ENCODE measurements at regions not wholly inside any gene's neighbourhood (a gene's known extent, or its start where the extent isn't known, plus 50 kb on each side); places are given as distances from the start of the nearest gene placed in this dataset.

GRCh38 chr9:2413160-2413805 is 208.3 kb upstream of the VLDLR start:
- intact Hi-C loops (cut with DNase I) = no loop called here
- Histone ChIP-seq H3K4me3 (no peak overlapping the region), H3K27me3 (no peaks in the 10 kb centered on the region), H3K4me1 (peaks cover 36% of the 10 kb centered on the region), H3K9me3 (no peaks in the 10 kb centered on the region), H3K36me3 (replicated peaks in 1 of 2; ENCODE audit: insufficient read depth in 1 of 2, low read depth in 2 of 2) (no peaks in the 10 kb centered on the region), H3K27ac (peak overlapping the region in 3 of 4 donors; percentile 51 to 70 (median 64))
- ATAC-seq (peak; percentile 90), DNase-seq (peak; percentile 51 to 77 (median 69))
- WGBS, 2 donors = 36 to 41% methylated on average over 3 to 4 of the region's 4 CpGs
- no peak for TF ChIP-seq POLR2A (IDR thresholded peaks at IDR 0.05)
- TF ChIP-seq, protein P1, sequence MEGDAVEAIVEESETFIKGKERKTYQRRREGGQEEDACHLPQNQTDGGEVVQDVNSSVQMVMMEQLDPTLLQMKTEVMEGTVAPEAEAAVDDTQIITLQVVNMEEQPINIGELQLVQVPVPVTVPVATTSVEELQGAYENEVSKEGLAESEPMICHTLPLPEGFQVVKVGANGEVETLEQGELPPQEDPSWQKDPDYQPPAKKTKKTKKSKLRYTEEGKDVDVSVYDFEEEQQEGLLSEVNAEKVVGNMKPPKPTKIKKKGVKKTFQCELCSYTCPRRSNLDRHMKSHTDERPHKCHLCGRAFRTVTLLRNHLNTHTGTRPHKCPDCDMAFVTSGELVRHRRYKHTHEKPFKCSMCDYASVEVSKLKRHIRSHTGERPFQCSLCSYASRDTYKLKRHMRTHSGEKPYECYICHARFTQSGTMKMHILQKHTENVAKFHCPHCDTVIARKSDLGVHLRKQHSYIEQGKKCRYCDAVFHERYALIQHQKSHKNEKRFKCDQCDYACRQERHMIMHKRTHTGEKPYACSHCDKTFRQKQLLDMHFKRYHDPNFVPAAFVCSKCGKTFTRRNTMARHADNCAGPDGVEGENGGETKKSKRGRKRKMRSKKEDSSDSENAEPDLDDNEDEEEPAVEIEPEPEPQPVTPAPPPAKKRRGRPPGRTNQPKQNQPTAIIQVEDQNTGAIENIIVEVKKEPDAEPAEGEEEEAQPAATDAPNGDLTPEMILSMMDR (IDR thresholded peaks at IDR 0.05) = peak in 1 of 7 experiments; percentile 4

- ATAC-seq = peak; percentile 24
- 55 to 59% methylated on average over 2 of the region's 2 CpGs for WGBS, 2 donors
- peak overlapping the region in 3 of 4 donors; percentile 52 to 70 (median 64) for H3K27ac ChIP-seq
- intact Hi-C loops (cut with DNase I) = no loop called here
- H3K9me3 ChIP-seq = no peaks in the 10 kb centered on the region
- TF ChIP-seq, protein P1 (IDR thresholded peaks at IDR 0.05) = no peak
- TF ChIP-seq POLR2A (IDR thresholded peaks at IDR 0.05) = no peak
- no peak for DNase-seq
- H3K4me1 ChIP-seq = peaks cover 41% of the 10 kb centered on the region
- no peaks in the 10 kb centered on the region for H3K36me3 ChIP-seq (replicated peaks in 1 of 2; ENCODE audit: insufficient read depth in 1 of 2, low read depth in 2 of 2)
- H3K4me3 ChIP-seq = no peak overlapping the region
- H3K27me3 ChIP-seq = no peaks in the 10 kb centered on the region
Observed at GRCh38 chr9:2414465-2414864, 207.1 kb upstream of the VLDLR start.

DNA sequence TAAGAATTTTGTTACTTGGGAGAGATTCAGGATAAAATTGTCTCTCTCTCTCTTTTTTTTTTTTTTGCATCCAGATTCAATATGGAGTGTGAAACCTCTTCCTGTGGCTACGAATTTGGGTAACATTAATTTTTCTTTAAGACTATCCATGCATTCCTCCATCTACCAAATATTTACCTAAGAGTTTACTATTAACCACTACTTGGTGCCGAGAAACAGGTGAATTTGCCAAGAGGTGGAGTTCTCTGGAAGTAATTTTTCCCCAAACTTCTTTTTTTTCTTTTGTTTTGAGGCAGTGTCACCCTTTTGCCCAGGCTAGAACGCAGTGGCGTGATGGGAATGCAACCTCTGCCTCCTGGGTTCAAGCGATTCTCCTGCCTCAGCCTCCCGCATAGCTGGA is 206.3 kb upstream of the VLDLR start:
- WGBS, 2 donors = 45 to 53% methylated on average over 6 of the region's 6 CpGs
- no peak overlapping the region for H3K4me3 ChIP-seq
- DNase-seq = no peak
- no peak for TF ChIP-seq POLR2A (IDR thresholded peaks at IDR 0.05)
- TF ChIP-seq, protein P1 (IDR thresholded peaks at IDR 0.05) = no peak
- H3K9me3 ChIP-seq = no peaks in the 10 kb centered on the region
- H3K27me3 ChIP-seq = no peaks in the 10 kb centered on the region
- H3K36me3 ChIP-seq (replicated peaks in 1 of 2; ENCODE audit: insufficient read depth in 1 of 2, low read depth in 2 of 2) = no peaks in the 10 kb centered on the region
- ATAC-seq = no peak
- H3K4me1 ChIP-seq = peaks cover 41% of the 10 kb centered on the region
- H3K27ac ChIP-seq = peak overlapping the region in 1 of 4 donors; percentile 59
- intact Hi-C loops (cut with DNase I) = no loop called here

DNA sequence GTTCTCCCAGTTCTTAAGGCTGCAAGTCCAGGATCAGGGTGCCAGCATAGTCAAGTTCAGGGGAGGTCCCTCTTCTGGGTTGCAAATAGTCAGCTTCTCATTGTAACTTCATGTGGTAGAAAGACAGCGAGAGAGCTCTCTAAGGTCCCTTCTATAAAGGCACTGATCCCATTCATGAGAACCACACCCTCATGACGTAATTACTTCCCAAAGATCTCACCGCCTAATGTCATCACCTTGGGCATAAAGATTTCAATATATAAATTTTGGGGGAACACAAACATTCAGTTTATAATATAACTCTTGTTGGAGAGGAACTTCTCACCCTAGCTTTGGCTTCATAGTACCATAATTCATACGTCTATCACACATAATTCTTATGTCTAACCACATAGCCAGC is 203.9 kb upstream of the VLDLR start:
- ATAC-seq (no peak), DNase-seq (no peak)
- Histone ChIP-seq H3K27me3 (no peaks in the 10 kb centered on the region), H3K9me3 (no peaks in the 10 kb centered on the region), H3K4me3 (no peak overlapping the region), H3K27ac (no peak overlapping the region), H3K4me1 (peaks cover 37% of the 10 kb centered on the region), H3K36me3 (replicated peaks in 1 of 2; ENCODE audit: insufficient read depth in 1 of 2, low read depth in 2 of 2) (no peaks in the 10 kb centered on the region)
- TF ChIP-seq, protein P1 (IDR thresholded peaks at IDR 0.05) = no peak
- TF ChIP-seq POLR2A (IDR thresholded peaks at IDR 0.05) = no peak
- intact Hi-C loops (cut with DNase I) = no loop called here
- 92 to 98% methylated on average over 4 of the region's 4 CpGs for WGBS, 2 donors

- Histone ChIP-seq H3K9me3 (no peaks in the 10 kb centered on the region), H3K27ac (no peak overlapping the region), H3K27me3 (no peaks in the 10 kb centered on the region), H3K4me3 (no peak overlapping the region), H3K4me1 (peaks cover 28% of the 10 kb centered on the region), H3K36me3 (replicated peaks in 1 of 2; ENCODE audit: insufficient read depth in 1 of 2, low read depth in 2 of 2) (no peaks in the 10 kb centered on the region)
- no peak for ATAC-seq
- intact Hi-C loops (cut with DNase I) = no loop called here
- DNase-seq = no peak
- WGBS, 2 donors = 61 to 70% methylated on average over 1 to 2 of the region's 2 CpGs
- no peak for TF ChIP-seq POLR2A (IDR thresholded peaks at IDR 0.05)
- TF ChIP-seq, protein P1 (IDR thresholded peaks at IDR 0.05) = no peak
Observed at GRCh38 chr9:2418619-2419018, 203.0 kb upstream of the VLDLR start.

All from body of pancreas (tissue), 4 donors.